Muscle of back (tissue), 3 donors: ENCODE measurements at regions not wholly inside any gene's neighbourhood (a gene's known extent, or its start where the extent isn't known, plus 50 kb on each side); places are given as distances from the start of the nearest gene placed in this dataset.
A peak's percentile ranks its signal among the peaks of the same experiment; 100 is the strongest.

ENCODE experiments used
- DNase-seq, 3 donors: peaks; one replicate each; pipeline versions ENCODE4 v3.0.0 to v3.0.0-alpha.2; 2013

GRCh38 chr20:6562111-6562510, 205.4 kb upstream of the BMP2 start:
- no peak for DNase-seq

DNA sequence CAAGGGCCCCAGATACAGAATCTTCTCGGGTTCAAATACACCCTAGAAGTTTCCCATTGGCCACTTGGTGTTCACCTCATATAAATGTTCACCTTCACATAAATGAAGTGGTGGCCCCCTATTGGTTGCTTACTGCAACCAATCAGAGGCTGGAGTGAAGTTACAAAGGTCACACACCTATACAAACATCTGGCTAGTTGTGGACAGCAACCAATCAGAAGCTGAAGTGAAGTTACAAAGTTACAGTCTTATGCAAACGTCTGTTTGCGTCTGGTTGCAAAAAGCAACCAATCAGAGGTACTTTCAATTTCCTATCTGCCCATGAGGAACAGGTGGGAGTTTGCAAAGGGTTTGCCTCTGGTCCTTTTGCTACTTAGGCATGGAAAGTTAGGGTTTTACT, 206.5 kb upstream of the BMP2 start:
- no peak for DNase-seq

DNA sequence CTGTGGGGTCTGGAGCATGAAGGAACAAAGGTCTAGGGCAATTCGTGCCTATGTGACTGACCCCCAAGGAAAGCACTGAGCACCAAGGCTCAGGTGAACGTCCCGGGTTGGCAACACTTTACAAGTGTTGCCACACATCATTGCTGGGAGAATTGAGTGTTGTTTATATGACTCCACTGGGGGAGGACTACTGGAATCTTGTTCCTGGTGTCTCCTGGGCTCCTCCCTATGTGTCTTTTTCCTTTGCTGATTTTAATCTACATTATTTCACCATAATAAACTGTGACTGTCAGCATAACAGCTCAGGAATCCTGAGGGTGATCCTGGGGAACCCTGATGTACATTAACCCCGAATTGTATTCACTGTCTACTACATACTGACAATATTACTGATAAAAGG, 207.7 kb upstream of the BMP2 start:
- no peak for DNase-seq

- no peak for DNase-seq
These were observed 209.1 kb upstream of the BMP2 start for GRCh38 chr20:6558341-6558740.

- DNase-seq, result peak; percentile 6 to 85 (median 45)
These were observed 233.6 kb upstream of the BMP2 start for GRCh38 chr20:6533761-6534479.

- peak in 2 of 3 donors; percentile 1 to 28 for DNase-seq
These were observed 234.1 kb upstream of the BMP2 start for GRCh38 chr20:6533351-6533750.

- DNase-seq, result no peak
These were observed 236.6 kb upstream of the BMP2 start for GRCh38 chr20:6530779-6531315.

- DNase-seq, result no peak
These were observed 237.2 kb upstream of the BMP2 start for GRCh38 chr20:6530254-6530653.

DNA sequence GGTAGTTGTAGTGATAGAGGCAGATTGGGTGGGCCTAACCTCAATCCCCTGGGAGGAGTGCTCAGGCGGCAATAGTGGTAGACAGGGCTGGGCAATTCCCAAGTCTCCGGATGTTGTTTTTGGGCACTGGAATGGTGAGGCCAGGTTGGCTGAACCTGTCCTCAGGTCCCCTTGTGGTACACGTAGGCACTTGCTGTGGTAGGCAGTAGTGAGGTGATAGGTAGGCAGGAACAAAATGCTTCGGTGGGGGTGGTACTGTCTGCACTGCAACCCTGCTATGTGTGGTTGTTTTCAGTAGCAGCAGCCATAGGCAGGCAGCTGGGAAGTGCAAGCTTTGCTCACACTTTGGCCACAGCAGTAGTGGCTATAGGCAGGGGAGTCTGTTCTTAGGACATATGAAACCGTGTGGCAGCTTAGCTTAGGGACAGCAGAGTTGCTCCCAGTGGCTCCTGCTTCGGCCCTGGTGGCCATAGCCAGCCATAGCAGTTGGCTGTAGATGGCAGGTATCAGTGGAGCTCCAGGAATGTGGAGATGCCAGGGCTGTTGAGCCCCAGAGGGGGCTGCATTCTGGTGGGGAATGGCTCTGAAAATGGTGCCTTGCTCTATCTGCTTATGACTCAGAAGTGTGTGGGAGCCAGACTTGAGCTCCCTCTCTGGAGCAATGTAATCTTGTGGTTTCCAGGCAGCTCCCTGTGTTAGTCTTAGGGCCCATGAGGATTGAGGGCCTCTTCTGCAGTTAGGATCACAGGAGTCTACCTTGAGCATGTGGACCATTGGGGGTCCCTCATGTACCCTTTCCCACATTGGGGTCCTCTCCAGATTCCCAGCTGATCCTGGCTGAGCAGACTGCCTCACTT, 241.8 kb upstream of the BMP2 start:
- no peak for DNase-seq

DNA sequence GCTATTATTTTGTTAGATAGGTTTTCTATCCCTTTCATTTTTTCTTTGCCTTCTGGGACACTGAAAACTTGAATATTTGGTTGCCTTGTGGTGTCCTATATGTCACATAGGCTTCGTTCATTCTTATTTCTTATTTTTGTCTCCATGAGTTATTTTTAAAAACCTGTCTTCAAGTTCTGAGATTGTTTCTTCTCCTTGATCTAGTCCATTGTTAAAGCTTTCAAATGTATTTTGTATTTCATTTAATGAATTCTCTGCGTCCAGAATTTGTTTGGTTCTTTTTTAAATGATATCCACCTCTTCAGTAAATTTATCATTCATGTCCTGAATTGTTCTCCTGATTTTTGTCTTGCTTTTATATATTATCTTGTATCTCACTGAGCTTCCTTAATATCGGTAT, 243.2 kb upstream of the BMP2 start:
- no peak for DNase-seq

- DNase-seq, result no peak
These were observed 247.9 kb upstream of the BMP2 start for GRCh38 chr20:6519556-6519955.

GRCh38 chr20:6515261-6515660, 252.2 kb upstream of the BMP2 start:
- DNase-seq, result no peak

DNA sequence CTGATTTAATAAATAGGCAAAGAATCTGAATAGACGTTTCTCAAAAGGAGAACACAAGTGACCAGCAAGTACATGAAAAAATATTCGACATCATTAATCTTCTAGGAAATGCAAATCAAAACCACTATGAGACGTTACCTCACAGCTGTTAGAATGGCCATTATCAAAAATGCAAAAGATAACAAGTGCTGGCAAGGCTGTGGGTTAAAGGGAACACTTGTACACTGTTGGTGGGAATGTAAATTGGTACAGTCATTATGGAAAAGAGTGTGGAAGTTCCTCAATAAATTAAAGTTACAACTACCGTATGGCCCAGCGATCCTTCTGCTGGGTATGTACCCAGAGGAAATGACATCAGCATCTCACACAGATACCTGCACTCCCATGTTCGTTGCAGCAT, 253.9 kb upstream of the BMP2 start:
- DNase-seq, result no peak

- no peak for DNase-seq
These were observed 258.1 kb upstream of the BMP2 start for GRCh38 chr20:6509374-6509773.

DNA sequence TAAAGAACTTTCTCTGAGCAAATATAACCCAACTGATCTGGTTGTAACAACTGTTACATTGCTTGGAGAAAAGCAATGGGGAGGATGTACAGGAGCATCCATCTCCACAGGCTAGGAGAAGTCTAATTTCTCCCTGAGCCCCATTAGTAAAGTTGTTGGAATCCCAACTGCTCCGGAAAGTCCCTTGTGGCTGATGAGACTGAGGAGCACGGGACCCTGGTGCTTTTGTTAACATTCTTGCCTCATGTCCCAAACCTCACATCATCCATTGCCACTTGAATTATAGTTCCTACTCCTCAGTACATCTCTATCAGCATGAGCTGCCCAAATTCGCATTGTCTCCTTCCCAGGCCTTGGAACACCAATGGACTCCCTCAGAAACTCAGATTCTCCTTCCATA, 260.6 kb upstream of the BMP2 start:
- DNase-seq, result no peak

DNA sequence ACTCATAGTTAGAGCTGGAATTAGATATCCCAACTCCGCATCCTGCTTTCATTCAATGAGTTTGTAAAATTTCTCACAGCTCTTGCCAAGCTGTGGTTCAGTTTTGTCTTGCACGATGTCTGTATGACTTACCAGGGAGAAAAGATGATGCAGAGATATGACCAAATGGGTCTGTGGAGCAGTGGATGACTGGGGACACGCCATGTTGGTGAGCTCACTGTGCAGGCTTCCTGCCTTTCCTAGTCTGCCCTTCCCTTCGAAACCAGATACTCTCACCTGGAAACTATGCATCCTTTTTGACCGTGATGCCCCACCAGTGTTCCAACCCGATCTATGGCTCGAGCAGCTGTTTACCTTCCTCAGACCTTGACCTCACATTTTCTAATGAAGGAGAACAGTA, 262.7 kb upstream of the BMP2 start:
- no peak for DNase-seq

- DNase-seq, result no peak
These were observed 263.3 kb upstream of the BMP2 start for GRCh38 chr20:6504179-6504578.

GRCh38 chr20:6502999-6503398, 264.5 kb upstream of the BMP2 start:
- DNase-seq, result no peak

GRCh38 chr20:6502219-6502618, 265.3 kb upstream of the BMP2 start:
- DNase-seq, result no peak

DNA sequence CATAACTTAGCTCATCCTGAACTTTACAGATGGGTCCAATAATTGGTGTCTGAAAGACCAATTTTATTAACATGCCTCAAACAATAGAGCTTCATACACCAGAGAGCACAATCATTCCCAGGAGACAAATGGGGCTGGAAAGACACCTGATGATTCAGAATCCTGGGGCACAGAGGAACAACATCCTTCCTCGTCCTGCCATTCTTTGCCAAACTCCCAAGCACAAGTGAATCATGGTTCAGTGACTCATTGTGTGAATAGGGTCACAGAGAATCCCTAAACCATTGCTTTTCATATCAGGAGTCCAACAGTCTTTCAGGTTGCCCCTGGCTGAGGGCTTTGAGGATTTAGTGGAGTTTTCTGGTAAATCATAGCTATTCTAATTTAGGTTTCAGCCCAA, 266.4 kb upstream of the BMP2 start:
- DNase-seq, result peak in 1 of 3 donors; percentile 20

GRCh38 chr20:6499566-6499965, 267.9 kb upstream of the BMP2 start:
- no peak for DNase-seq

DNA sequence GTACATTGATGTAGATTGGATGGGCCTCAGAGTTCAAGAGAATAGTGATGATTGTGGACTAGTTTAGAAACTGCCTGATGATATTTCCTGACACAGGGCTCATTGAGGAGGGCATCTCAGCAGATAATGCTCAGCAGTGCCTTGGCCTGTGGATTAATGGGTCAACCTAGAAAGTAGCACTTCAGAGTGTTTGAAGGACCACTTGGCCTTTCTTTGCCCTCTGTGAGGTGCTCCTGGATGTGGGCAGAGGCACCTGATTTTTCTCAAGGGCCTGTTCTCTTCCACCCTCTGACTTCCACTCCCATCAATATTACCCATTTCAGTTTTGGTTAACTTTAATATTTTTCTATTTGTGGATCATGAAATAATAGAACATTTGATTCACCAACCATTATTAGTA, 270.6 kb upstream of the BMP2 start:
- DNase-seq, result no peak

DNA sequence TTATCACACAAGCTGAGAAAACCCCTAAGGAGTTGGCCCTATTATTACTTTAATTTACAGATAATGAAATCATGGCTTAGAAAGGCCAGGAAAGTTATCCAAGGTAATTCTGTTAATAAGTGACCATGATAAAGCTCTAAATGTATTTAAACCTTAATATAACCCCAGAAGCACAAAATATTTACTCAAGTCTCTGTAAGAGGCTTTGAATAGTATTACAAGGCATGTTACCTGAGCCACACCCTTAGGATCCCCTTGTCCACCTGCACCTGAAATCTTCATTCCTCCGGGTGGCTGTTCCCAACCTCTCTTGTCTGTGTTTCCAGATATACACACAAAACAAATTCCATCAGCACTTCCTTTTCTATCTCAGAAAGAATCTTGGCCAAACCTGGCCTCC, 271.6 kb upstream of the BMP2 start:
- DNase-seq, result no peak
